ENCODE measurements at regions not wholly inside any gene's neighbourhood (a gene's known extent, or its start where the extent isn't known, plus 50 kb on each side); places are given as distances from the start of the nearest gene placed in this dataset.

GRCh38 chr4:177587989-177588388 is 145.8 kb upstream of the AGA start:
- no peak overlapping the region for H3K4me3 Mint-ChIP-seq
- intact Hi-C loops (cut with micrococcal nuclease): no loop called here
- no peak for TF ChIP-seq CTCF (IDR thresholded peaks at IDR 0.05)
- H3K4me1 Mint-ChIP-seq: no peaks in the 10 kb centered on the region
- DNase-seq: no peak
- Histone ChIP-seq H3K4me3 (replicated peaks in 1 of 3; ENCODE audit: low read depth in 2 of 3, low read length in 3 of 3) (no peak overlapping the region), H3K4me1 (ENCODE audit: control insufficient read depth in 1 of 2, insufficient read depth in 2 of 2, low read length in 2 of 2) (no peaks in the 10 kb centered on the region), H3K9me3 (replicated peaks in 1 of 2; ENCODE audit: control insufficient read depth in 1 of 2, insufficient read depth in 1 of 2, low read length in 2 of 2) (no peaks in the 10 kb centered on the region), H3K79me2 (ENCODE audit: insufficient read depth, low read length) (no peaks in the 10 kb centered on the region), H3K9ac (ENCODE audit: insufficient read depth, low read length, poor library complexity, severe bottlenecking) (no peak overlapping the region), H3K36me3 (replicated peaks in 1 of 2; ENCODE audit: control insufficient read depth in 1 of 2, insufficient read depth in 2 of 2, low read length in 2 of 2) (no peaks in the 10 kb centered on the region), H3K27ac (ENCODE audit: low read depth in 1 of 2, low read length in 2 of 2) (no peak overlapping the region), H3K4me2 (replicated peaks; ENCODE audit: extremely low read depth, low read length, poor library complexity, severe bottlenecking) (no peak overlapping the region), H2AFZ (ENCODE audit: insufficient read depth, low read depth, low read length, poor library complexity, severe bottlenecking) (no peak overlapping the region), H4K20me1 (ENCODE audit: insufficient read depth, low read length) (no peaks in the 10 kb centered on the region), H3K27me3 (ENCODE audit: control insufficient read depth in 2 of 2, insufficient read depth in 2 of 2, low read length in 2 of 2) (no peaks in the 10 kb centered on the region)
- peaks cover 0 to 1% (median 0%) of the 10 kb centered on the region in 7 donors for H3K9me3 Mint-ChIP-seq
- H3K36me3 Mint-ChIP-seq: no peaks in the 10 kb centered on the region
- no peak overlapping the region for H3K27ac Mint-ChIP-seq
- no peaks in the 10 kb centered on the region for H3K27me3 Mint-ChIP-seq (ENCODE audit: low read depth in 3 of 3)
- WGBS (ENCODE audit: insufficient coverage): no CpG with 5 or more reads among the region's 2 CpGs

GRCh38 chr4:177595386-177595785 is 153.1 kb upstream of the AGA start:
- H3K27ac Mint-ChIP-seq: no peak overlapping the region
- H3K9me3 Mint-ChIP-seq: peaks cover 0 to 8% (median 2%) of the 10 kb centered on the region in 7 donors
- Histone ChIP-seq H3K9ac (ENCODE audit: insufficient read depth, low read length, poor library complexity, severe bottlenecking) (no peak overlapping the region), H3K4me1 (ENCODE audit: control insufficient read depth in 1 of 2, insufficient read depth in 2 of 2, low read length in 2 of 2) (no peaks in the 10 kb centered on the region), H3K4me2 (replicated peaks; ENCODE audit: extremely low read depth, low read length, poor library complexity, severe bottlenecking) (no peak overlapping the region), H3K27me3 (ENCODE audit: control insufficient read depth in 2 of 2, insufficient read depth in 2 of 2, low read length in 2 of 2) (no peaks in the 10 kb centered on the region), H4K20me1 (ENCODE audit: insufficient read depth, low read length) (no peaks in the 10 kb centered on the region), H3K79me2 (ENCODE audit: insufficient read depth, low read length) (no peaks in the 10 kb centered on the region), H3K4me3 (replicated peaks in 1 of 3; ENCODE audit: low read depth in 2 of 3, low read length in 3 of 3) (no peak overlapping the region), H2AFZ (ENCODE audit: insufficient read depth, low read depth, low read length, poor library complexity, severe bottlenecking) (no peak overlapping the region), H3K9me3 (replicated peaks in 1 of 2; ENCODE audit: control insufficient read depth in 1 of 2, insufficient read depth in 1 of 2, low read length in 2 of 2) (no peaks in the 10 kb centered on the region), H3K27ac (ENCODE audit: low read depth in 1 of 2, low read length in 2 of 2) (no peak overlapping the region), H3K36me3 (replicated peaks in 1 of 2; ENCODE audit: control insufficient read depth in 1 of 2, insufficient read depth in 2 of 2, low read length in 2 of 2) (no peaks in the 10 kb centered on the region)
- H3K4me3 Mint-ChIP-seq: no peak overlapping the region
- no peaks in the 10 kb centered on the region for H3K4me1 Mint-ChIP-seq
- TF ChIP-seq CTCF (IDR thresholded peaks at IDR 0.05): no peak
- no peak for DNase-seq
- H3K27me3 Mint-ChIP-seq (ENCODE audit: low read depth in 3 of 3): no peaks in the 10 kb centered on the region
- H3K36me3 Mint-ChIP-seq: no peaks in the 10 kb centered on the region
- WGBS (ENCODE audit: insufficient coverage): 100% methylated on average over 1 of the region's 2 CpGs
- intact Hi-C loops (cut with micrococcal nuclease): no loop called here

Data from CD14-positive monocyte (primary cell).